B cell (primary cell): ENCODE measurements at regions not wholly inside any gene's neighbourhood (a gene's known extent, or its start where the extent isn't known, plus 50 kb on each side); places are given as distances from the start of the nearest gene placed in this dataset.

Experiments
- ATAC-seq: fragments of 200-7000 bp; cut with Tn5 transposase; one replicate; pipeline ENCODE4 v1.10.0; 2021; ENCODE audit warnings: low read depth, mild to moderate bottlenecking, moderate number of reproducible peaks, moderate library complexity
- CTCF ChIA-PET: fragments of 350-600 bp; sonication (Branson Sonifier 250); formaldehyde crosslinking; loops from one replicate; lab custom pipeline; 2021; ENCODE audit warnings: antibody characterized with exemption, inconsistent platforms; lab: Charles Lee
- POLR2A ChIA-PET: fragments of 350-600 bp; sonication (Branson Sonifier 250); formaldehyde crosslinking; loops from one replicate; lab custom pipeline; 2021; ENCODE audit warnings: antibody characterized with exemption; lab: Charles Lee
- DNase-seq: peaks from one replicate; pipeline ENCODE4 v3.0.0; 2013
- H2AFZ ChIP-seq: 2 replicates; pipeline ENCODE4 v1.6.1; 2012; ENCODE audit warnings: mild to moderate bottlenecking, low read depth, low read length; ENCODE audit not compliant: insufficient read depth, poor library complexity, severe bottlenecking
- H3K27ac ChIP-seq, 2 donors: 1 replicate in 1 of 2; 2 replicates in 1 of 2; pipeline ENCODE4 v1.5.1; 2012 to 2013; ENCODE audit warnings: low read length in 2 of 2, mild to moderate bottlenecking in 2 of 2, moderate library complexity in 1 of 2
- H3K27me3 ChIP-seq, 4 experiments: fragments of 200-600 bp in 1 of 4; sonication (generic) in 1 of 4; replicated peaks in 1 of 4; 1 replicate in 2 of 4; 2 replicates in 2 of 4; pipeline versions ENCODE4 v1.6.1 to v1.7.0; 2013 to 2016; ENCODE audit warnings: low read length in 3 of 4, mild to moderate bottlenecking in 2 of 4, mixed read lengths in 1 of 4, moderate library complexity in 1 of 4; ENCODE audit not compliant: insufficient read depth in 4 of 4, control insufficient read depth in 3 of 4; ENCODE audit errors: control extremely low read depth in 1 of 4
- H3K36me3 ChIP-seq, 2 experiments: replicated peaks in 1 of 2; 1 replicate in 1 of 2; 2 replicates in 1 of 2; pipeline versions ENCODE4 v1.6.1 to v1.7.1; 2013; ENCODE audit warnings: low read length in 1 of 2; ENCODE audit not compliant: insufficient read depth in 2 of 2, control insufficient read depth in 1 of 2; ENCODE audit errors: control extremely low read depth in 1 of 2, extremely low read depth in 1 of 2
- H3K4me1 ChIP-seq, 2 donors: fragments of 200-600 bp in 1 of 2; sonication (generic) in 1 of 2; 1 replicate in 1 of 2; 2 replicates in 1 of 2; pipeline versions ENCODE4 v1.5.1 to v1.6.1; 2013 to 2017; ENCODE audit warnings: low read length in 2 of 2; ENCODE audit not compliant: control insufficient read depth in 2 of 2, insufficient read depth in 2 of 2
- H3K4me2 ChIP-seq: replicated peaks from 2 replicates; pipeline ENCODE3; 2012; ENCODE audit warnings: mild to moderate bottlenecking, low read depth, low read length; ENCODE audit not compliant: poor library complexity, severe bottlenecking
- H3K4me3 ChIP-seq, 5 experiments: fragments of 200-600 bp in 1 of 5; sonication (generic) in 1 of 5; 1 replicate in 3 of 5; 2 replicates in 2 of 5; pipeline versions ENCODE4 v1.5.1 to v1.7.0; 2011 to 2016; ENCODE audit warnings: low read length in 4 of 5, mild to moderate bottlenecking in 4 of 5, low read depth in 2 of 5, control low read depth in 1 of 5, moderate library complexity in 1 of 5; ENCODE audit not compliant: insufficient read depth in 1 of 5; ENCODE audit errors: control extremely low read depth in 1 of 5, extremely low read depth in 1 of 5
- H3K79me2 ChIP-seq: fragments of 200-600 bp; sonication (generic); one replicate; pipeline ENCODE4 v1.6.0; 2016; ENCODE audit warnings: low read length; ENCODE audit not compliant: control insufficient read depth, insufficient read depth
- H3K9ac ChIP-seq: fragments of 200-600 bp; sonication (generic); 2 replicates; pipeline ENCODE4 v1.6.1; 2017; ENCODE audit warnings: mild to moderate bottlenecking, low read length, moderate library complexity
- H3K9me3 ChIP-seq, 3 donors: one replicate each; pipeline versions ENCODE4 v1.6.1 to v1.7.1; 2013; ENCODE audit warnings: low read length in 2 of 3; ENCODE audit not compliant: control insufficient read depth in 2 of 3, insufficient read depth in 1 of 3; ENCODE audit errors: control extremely low read depth in 1 of 3
- H4K20me1 ChIP-seq: 2 replicates; pipeline ENCODE4 v1.6.0; 2012; ENCODE audit warnings: mild to moderate bottlenecking, low read length; ENCODE audit not compliant: insufficient read depth, control insufficient read depth, poor library complexity, severe bottlenecking
- H3K27ac Mint-ChIP-seq: one replicate; pipeline ENCODE4 v1.8.0; 2021; ENCODE audit warnings: mixed read lengths
- H3K27me3 Mint-ChIP-seq: one replicate; pipeline ENCODE4 v1.8.0; 2021; ENCODE audit warnings: mixed read lengths
- H3K4me1 Mint-ChIP-seq: one replicate; pipeline ENCODE4 v1.8.0; 2021; ENCODE audit warnings: mixed read lengths
- H3K4me3 Mint-ChIP-seq: one replicate; pipeline ENCODE4 v1.8.0; 2021; ENCODE audit warnings: mixed read lengths
- H3K9me3 Mint-ChIP-seq: one replicate; pipeline ENCODE4 v1.8.0; 2022; ENCODE audit warnings: mixed read lengths; ENCODE audit not compliant: insufficient read depth
- EZH2 ChIP-seq: IDR thresholded peaks from 2 replicates; pipeline ENCODE4 v1.6.1; 2012; ENCODE audit warnings: borderline replicate concordance, low read depth, mild to moderate bottlenecking, moderate library complexity, low read length; ENCODE audit not compliant: insufficient read depth, poor library complexity, severe bottlenecking
- WGBS: methylation state at CpG from one replicate; pipeline ENCODE4 v1.1.5; 2013; ENCODE audit warnings: missing lambda C conversion rate; ENCODE audit not compliant: insufficient coverage; 5-methylcytosine and 5-hydroxymethylcytosine counted together
- intact Hi-C: fragments of 100-400 bp; cut with micrococcal nuclease; formaldehyde crosslinking; loops from one replicate; pipeline ENCODE4 v1.10.0; 2022
- TF ChIP-seq, protein P1 (sequence below): fragments of 200-600 bp; IDR thresholded peaks from one replicate; pipeline ENCODE4 v1.8.0; 2022; ENCODE audit warnings: antibody characterized with exemption, mild to moderate bottlenecking

DNA sequence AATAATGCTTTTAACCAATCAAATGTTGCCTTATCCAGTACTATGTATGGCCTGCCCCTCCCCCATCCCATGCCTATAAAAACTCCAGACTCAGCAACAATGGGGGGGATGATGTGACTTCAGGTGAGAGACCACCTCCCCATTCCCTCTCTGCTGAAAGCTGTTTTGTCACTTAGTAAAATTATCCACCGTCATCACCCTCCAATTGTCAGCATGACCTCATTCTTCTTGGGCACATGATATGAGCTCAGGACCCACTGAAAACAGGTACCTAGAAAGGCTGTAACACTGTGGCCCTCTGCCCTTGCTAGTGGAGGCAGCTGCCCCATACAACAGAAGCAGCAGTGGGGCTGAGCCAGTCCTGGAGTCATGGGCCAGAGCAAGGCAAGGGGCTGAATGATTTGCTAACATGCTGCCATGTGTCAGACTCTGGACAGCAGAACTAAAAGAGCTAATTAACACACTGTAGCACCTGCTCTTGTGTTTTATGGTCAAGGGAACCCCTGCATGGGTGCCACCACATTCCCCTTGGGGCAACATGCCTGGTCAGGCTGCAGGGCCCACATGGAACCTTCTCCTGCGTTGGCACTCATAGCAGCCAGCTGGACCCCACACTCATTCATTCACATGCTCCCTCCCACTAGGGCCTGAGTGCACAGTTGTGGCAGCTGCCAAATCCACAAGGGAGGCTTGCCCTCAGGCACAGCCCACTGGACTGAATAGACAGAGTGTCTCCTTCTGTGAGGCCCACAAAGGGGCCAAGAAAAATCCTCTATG, 722.2 kb upstream of the PCDH20 start:
- 84% methylated on average over 2 of the region's 2 CpGs for WGBS
- Histone ChIP-seq H3K27me3 (no peaks in the 10 kb centered on the region), H3K4me2 (no peak overlapping the region), H3K79me2 (no peaks in the 10 kb centered on the region), H4K20me1 (no peaks in the 10 kb centered on the region), H3K27ac (no peak overlapping the region), H3K9ac (no peak overlapping the region), H3K4me1 (no peaks in the 10 kb centered on the region), H3K4me3 (no peak overlapping the region), H2AFZ (no peak overlapping the region), H3K9me3 (peaks cover 4 to 9% (median 5%) of the 10 kb centered on the region in 3 donors), H3K36me3 (no peaks in the 10 kb centered on the region)
- Mint-ChIP-seq H3K27me3 (no peaks in the 10 kb centered on the region), H3K4me1 (no peaks in the 10 kb centered on the region), H3K4me3 (no peak overlapping the region), H3K9me3 (no peaks in the 10 kb centered on the region), H3K27ac (no peak overlapping the region)
- CTCF ChIA-PET, result no interaction called here
- no peak for TF ChIP-seq EZH2
- TF ChIP-seq, protein P1, sequence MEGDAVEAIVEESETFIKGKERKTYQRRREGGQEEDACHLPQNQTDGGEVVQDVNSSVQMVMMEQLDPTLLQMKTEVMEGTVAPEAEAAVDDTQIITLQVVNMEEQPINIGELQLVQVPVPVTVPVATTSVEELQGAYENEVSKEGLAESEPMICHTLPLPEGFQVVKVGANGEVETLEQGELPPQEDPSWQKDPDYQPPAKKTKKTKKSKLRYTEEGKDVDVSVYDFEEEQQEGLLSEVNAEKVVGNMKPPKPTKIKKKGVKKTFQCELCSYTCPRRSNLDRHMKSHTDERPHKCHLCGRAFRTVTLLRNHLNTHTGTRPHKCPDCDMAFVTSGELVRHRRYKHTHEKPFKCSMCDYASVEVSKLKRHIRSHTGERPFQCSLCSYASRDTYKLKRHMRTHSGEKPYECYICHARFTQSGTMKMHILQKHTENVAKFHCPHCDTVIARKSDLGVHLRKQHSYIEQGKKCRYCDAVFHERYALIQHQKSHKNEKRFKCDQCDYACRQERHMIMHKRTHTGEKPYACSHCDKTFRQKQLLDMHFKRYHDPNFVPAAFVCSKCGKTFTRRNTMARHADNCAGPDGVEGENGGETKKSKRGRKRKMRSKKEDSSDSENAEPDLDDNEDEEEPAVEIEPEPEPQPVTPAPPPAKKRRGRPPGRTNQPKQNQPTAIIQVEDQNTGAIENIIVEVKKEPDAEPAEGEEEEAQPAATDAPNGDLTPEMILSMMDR, result no peak
- DNase-seq (no peak), ATAC-seq (no peak)
- POLR2A ChIA-PET, result no interaction called here
- intact Hi-C loops, result no loop called here

DNA sequence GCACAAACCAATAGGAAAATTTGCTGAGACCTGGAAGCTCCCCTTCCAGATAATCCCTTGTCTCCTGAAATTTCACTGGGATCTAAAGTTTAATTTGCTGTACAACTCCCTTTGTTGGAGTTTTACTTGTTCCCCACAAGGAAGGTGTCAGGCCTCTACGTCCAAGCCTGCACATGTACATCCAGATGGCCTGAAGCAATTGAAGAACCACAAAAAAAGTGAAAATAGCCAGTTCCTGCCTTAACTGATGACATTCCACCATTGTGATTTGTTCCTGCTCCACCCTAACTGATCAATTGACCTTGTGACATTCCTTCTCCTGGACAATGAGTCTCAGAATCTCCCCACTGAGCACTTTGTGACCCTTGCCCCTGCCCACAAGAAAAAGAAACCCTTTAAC, 716.0 kb upstream of the PCDH20 start:
- intact Hi-C loops, result no loop called here
- H3K9me3 ChIP-seq, result no peaks in the 10 kb centered on the region

More for the DNA sequence above, 716.0 kb upstream of the PCDH20 start:
- H3K36me3 ChIP-seq, result no peaks in the 10 kb centered on the region
- Mint-ChIP-seq H3K4me3 (no peak overlapping the region), H3K4me1 (no peaks in the 10 kb centered on the region), H3K27me3 (no peaks in the 10 kb centered on the region), H3K9me3 (peaks cover 8% of the 10 kb centered on the region), H3K27ac (no peak overlapping the region)
- H4K20me1 ChIP-seq, result no peaks in the 10 kb centered on the region
- ATAC-seq (no peak), DNase-seq (no peak)
- TF ChIP-seq, protein P1, result no peak
- TF ChIP-seq EZH2, result no peak
- H3K4me2 ChIP-seq, result no peak overlapping the region
- H3K79me2 ChIP-seq, result no peaks in the 10 kb centered on the region
- WGBS, result 100% methylated on average over 1 of the region's 1 CpG
- ChIA-PET CTCF (no interaction called here), POLR2A (no interaction called here)
- H3K4me3 ChIP-seq, result no peak overlapping the region
- no peaks in the 10 kb centered on the region for H3K27me3 ChIP-seq
- H3K27ac ChIP-seq, result no peak overlapping the region
- H3K4me1 ChIP-seq, result no peaks in the 10 kb centered on the region
- H3K9ac ChIP-seq, result no peak overlapping the region
- H2AFZ ChIP-seq, result no peak overlapping the region
